ENCODE measurements at regions not wholly inside any gene's neighbourhood (a gene's known extent, or its start where the extent isn't known, plus 50 kb on each side); places are given as distances from the start of the nearest gene placed in this dataset.
"Not testable (repeated sequence)": the region's sequence is repeated elsewhere in the genome, so short reads cannot be mapped to it uniquely, and the experiment has no call there.

GRCh38 chr4:10917566-10917965, 233.0 kb upstream of the CLNK start:
- DNase-seq (ENCODE audit: low spot score) = peak; percentile 89

- DNase-seq (ENCODE audit: low spot score) = no peak
Measured at GRCh38 chr4:10898072-10898471, 213.5 kb upstream of the CLNK start.

- DNase-seq (ENCODE audit: low spot score) = no peak
Measured at GRCh38 chr4:10897076-10897475, 212.5 kb upstream of the CLNK start.

- no peak for DNase-seq (ENCODE audit: low spot score)
Measured at GRCh38 chr4:10893395-10893794, 208.8 kb upstream of the CLNK start.

GRCh38 chr4:10891866-10892265, 207.3 kb upstream of the CLNK start:
- no peak for DNase-seq (ENCODE audit: low spot score)

GRCh38 chr4:10889819-10890218, 205.3 kb upstream of the CLNK start:
- DNase-seq (ENCODE audit: low spot score) = no peak

GRCh38 chr4:10879411-10880110, 195.0 kb upstream of the CLNK start:
- no peak for DNase-seq (ENCODE audit: low spot score)

- no peak for DNase-seq (ENCODE audit: low spot score)
Measured at GRCh38 chr4:10878861-10879260, 194.3 kb upstream of the CLNK start.

- DNase-seq (ENCODE audit: low spot score) = no peak
Measured at GRCh38 chr4:10877076-10877475, 192.5 kb upstream of the CLNK start.

GRCh38 chr4:10875144-10875799, 190.7 kb upstream of the CLNK start:
- DNase-seq (ENCODE audit: low spot score) = no peak

GRCh38 chr4:10873809-10874208, 189.2 kb upstream of the CLNK start:
- DNase-seq (ENCODE audit: low spot score) = no peak

GRCh38 chr4:10872833-10873517, 188.4 kb upstream of the CLNK start:
- no peak for DNase-seq (ENCODE audit: low spot score)

GRCh38 chr4:10866666-10867065, 182.1 kb upstream of the CLNK start:
- no peak for DNase-seq (ENCODE audit: low spot score)

GRCh38 chr4:10861036-10861435, 176.5 kb upstream of the CLNK start:
- DNase-seq (ENCODE audit: low spot score) = no peak

- no peak for DNase-seq (ENCODE audit: low spot score)
Measured at GRCh38 chr4:10856271-10856782, 171.8 kb upstream of the CLNK start.

GRCh38 chr4:10853196-10853595, 168.6 kb upstream of the CLNK start:
- DNase-seq (ENCODE audit: low spot score) = no peak

GRCh38 chr4:10841697-10842096, 157.1 kb upstream of the CLNK start:
- no peak for DNase-seq (ENCODE audit: low spot score)

GRCh38 chr4:10837151-10837550, 152.6 kb upstream of the CLNK start:
- no peak for DNase-seq (ENCODE audit: low spot score)

GRCh38 chr4:10832806-10833628, 148.4 kb upstream of the CLNK start:
- DNase-seq (ENCODE audit: low spot score) = no peak

GRCh38 chr4:10831727-10832408, 147.3 kb upstream of the CLNK start:
- no peak for DNase-seq (ENCODE audit: low spot score)

- DNase-seq (ENCODE audit: low spot score) = not testable (repeated sequence)
Measured at GRCh38 chr4:10828918-10829538, 144.5 kb upstream of the CLNK start.

All from mucosa of gallbladder (tissue), 1 donor.